ENCODE measurements at regions not wholly inside any gene's neighbourhood (a gene's known extent, or its start where the extent isn't known, plus 50 kb on each side); places are given as distances from the start of the nearest gene placed in this dataset.

DNA sequence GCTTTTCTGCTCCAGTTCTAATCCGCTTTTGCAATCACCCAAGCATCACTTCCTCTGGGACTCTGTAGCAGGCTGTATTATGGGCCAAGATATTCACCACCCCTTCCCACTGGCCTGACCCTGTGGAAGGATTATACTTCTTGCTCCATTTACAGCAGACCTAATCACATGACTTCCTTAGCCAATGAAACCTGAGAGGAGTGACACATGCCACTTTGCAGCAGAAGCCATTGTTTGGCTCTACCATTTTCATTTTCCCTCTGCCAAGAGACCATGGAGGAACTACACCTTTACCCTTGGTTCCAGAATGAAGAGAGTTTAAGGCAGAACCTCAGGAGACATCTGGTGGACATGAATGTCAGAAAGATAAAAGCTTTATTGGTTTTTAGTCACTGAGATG lies 134.9 kb upstream of the HSD17B12 start:
- H3K9me3 Mint-ChIP-seq: no peaks in the 10 kb centered on the region
- H3K27me3 Mint-ChIP-seq (ENCODE audit: low read depth): peaks cover 18% of the 10 kb centered on the region
- H3K36me3 Mint-ChIP-seq (ENCODE audit: low read depth): no peaks in the 10 kb centered on the region
- no peaks in the 10 kb centered on the region for H3K4me1 Mint-ChIP-seq (ENCODE audit: low read depth)
- no peak overlapping the region for H3K4me3 Mint-ChIP-seq
- no peak overlapping the region for H3K27ac Mint-ChIP-seq

DNA sequence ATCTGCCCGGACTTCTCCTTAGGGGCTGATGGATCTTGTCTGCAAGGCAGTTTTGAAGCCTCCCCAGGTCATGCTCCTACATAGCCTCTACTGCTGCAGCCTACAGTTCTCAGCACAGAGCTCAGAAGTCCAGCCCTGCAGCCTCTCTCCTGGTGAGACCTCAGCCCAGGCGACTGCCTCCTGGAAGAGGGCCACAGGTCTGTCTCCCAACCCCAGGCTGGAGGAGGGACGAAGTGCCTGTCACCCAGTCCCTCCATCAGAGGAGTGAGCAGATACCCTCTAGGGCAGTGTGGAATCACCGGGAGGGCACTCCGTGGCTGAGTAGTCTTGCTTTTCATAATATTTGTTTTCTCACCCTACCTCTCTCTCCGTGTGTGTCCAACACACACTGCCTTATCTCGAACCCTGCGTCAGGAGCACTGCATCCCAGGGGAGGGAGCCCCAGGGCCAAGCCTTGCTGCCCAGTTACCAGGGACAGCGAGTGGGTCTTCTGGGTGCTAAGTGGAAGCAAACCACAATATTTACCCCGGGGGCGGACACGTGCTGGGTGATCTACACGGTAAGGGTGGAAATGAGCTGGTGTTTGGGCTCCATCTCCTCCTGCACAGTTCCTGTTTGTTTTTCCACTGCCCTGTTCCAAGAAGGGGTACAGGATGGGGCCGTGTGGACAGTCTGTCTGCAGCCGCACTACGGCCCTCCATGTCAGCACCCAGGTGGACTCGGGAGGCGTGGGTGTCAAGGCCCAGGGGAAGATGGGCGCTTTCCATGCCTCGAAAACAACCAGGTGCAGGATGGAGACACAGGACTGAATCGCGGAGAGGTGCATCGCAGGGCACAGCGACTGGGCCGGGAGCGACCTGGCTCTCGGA lies 133.7 kb upstream of the HSD17B12 start:
- Mint-ChIP-seq H3K27me3 (ENCODE audit: low read depth) (peaks cover 24% of the 10 kb centered on the region), H3K36me3 (ENCODE audit: low read depth) (no peaks in the 10 kb centered on the region), H3K4me3 (no peak overlapping the region), H3K4me1 (ENCODE audit: low read depth) (no peaks in the 10 kb centered on the region), H3K9me3 (no peaks in the 10 kb centered on the region), H3K27ac (no peak overlapping the region)

DNA sequence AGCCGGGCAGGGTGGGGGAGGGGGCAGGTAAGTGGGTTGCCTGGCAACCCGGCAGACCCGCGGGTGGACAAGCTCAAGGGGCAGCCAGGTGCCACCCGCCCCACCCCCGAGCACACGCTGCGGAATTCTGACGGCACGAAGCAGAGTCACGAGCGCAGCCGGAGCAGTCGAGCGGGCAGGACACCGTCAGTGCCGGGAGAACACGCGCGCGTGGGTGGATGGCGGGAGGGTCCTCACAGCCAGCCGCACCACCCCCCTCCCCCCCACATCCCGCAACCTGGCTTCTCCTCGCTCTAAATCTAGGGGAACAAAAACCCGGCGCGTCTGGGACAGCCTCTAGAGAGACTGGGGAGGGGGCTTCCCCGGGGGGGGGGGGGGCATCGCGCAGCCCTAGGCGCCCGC lies 133.1 kb upstream of the HSD17B12 start:
- Mint-ChIP-seq H3K27ac (no peak overlapping the region), H3K4me1 (ENCODE audit: low read depth) (no peaks in the 10 kb centered on the region), H3K27me3 (ENCODE audit: low read depth) (peaks cover 24% of the 10 kb centered on the region), H3K36me3 (ENCODE audit: low read depth) (no peaks in the 10 kb centered on the region), H3K9me3 (no peaks in the 10 kb centered on the region), H3K4me3 (no peak overlapping the region)

DNA sequence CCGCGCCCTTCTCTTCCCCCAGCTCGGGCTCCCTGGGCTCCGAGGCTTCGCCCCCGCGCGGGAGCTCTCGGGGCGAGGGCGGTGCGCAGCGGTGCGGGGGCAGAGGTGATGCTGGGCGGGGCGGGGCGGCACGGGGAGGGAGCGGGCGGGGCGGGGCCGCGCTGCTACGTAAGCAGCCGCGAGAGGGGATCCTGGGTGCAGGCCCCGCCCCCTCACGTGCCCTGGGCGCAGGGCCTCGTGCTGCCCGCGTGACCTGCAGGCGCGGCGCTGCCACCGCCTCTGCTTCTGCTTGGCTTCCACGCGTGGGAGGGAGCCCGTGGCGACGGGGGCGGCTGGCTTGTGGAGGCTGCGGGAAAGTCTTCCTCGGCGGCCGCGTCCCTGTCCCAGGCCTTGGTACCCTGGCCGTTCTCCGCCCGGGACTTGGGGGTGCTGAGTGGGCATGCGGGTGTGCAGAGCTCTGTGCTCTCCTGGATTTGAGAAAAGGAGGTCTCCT lies 132.6 kb upstream of the HSD17B12 start:
- peaks cover 24% of the 10 kb centered on the region for H3K27me3 Mint-ChIP-seq (ENCODE audit: low read depth)
- no peaks in the 10 kb centered on the region for H3K9me3 Mint-ChIP-seq
- H3K4me1 Mint-ChIP-seq (ENCODE audit: low read depth): no peaks in the 10 kb centered on the region
- H3K4me3 Mint-ChIP-seq: no peak overlapping the region
- no peak overlapping the region for H3K27ac Mint-ChIP-seq
- H3K36me3 Mint-ChIP-seq (ENCODE audit: low read depth): no peaks in the 10 kb centered on the region

DNA sequence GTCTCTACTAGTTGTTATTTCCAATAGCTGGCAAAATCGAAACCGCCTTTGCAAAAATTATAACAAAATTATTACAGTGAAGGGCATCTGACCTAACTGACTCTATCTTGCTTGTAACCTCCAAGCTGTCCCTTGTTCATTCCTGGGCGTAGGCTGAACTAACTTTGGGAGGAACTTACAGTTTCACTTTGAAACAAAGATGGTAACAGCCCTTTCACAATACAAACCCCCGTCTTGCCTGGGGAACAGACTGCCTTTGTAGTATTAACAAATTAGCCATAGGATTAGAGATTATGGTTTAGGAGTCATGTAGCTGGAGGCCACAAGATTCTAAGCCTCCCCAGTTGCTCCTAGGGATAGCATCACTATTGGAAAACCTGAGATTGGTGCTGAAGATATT lies 131.6 kb upstream of the HSD17B12 start:
- H3K27ac Mint-ChIP-seq: no peak overlapping the region
- no peaks in the 10 kb centered on the region for H3K4me1 Mint-ChIP-seq (ENCODE audit: low read depth)
- H3K9me3 Mint-ChIP-seq: no peaks in the 10 kb centered on the region
- H3K36me3 Mint-ChIP-seq (ENCODE audit: low read depth): no peaks in the 10 kb centered on the region
- H3K27me3 Mint-ChIP-seq (ENCODE audit: low read depth): peaks cover 34% of the 10 kb centered on the region
- no peak overlapping the region for H3K4me3 Mint-ChIP-seq

DNA sequence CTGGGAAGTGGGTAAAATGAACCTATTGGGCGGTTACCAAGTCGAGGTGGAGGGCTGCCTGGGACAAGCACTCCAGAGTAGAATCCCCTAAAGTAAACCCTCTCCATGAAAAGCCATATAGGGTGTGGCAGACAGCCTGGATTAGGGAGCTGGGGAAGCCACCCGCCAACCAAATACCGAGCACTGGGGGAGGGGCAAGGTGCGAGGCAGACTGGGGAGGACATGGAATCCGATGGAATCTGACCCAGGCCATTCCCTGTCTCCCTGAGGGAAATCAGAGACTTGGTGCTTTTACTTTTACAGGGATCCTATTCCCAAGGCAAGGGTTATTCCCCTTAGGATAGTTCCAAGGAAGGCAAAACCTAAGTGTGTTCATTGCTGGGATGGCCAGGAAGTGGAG lies 130.9 kb upstream of the HSD17B12 start:
- H3K9me3 Mint-ChIP-seq: no peaks in the 10 kb centered on the region
- no peak overlapping the region for H3K27ac Mint-ChIP-seq
- peaks cover 41% of the 10 kb centered on the region for H3K27me3 Mint-ChIP-seq (ENCODE audit: low read depth)
- no peaks in the 10 kb centered on the region for H3K36me3 Mint-ChIP-seq (ENCODE audit: low read depth)
- H3K4me1 Mint-ChIP-seq (ENCODE audit: low read depth): no peaks in the 10 kb centered on the region
- no peak overlapping the region for H3K4me3 Mint-ChIP-seq

DNA sequence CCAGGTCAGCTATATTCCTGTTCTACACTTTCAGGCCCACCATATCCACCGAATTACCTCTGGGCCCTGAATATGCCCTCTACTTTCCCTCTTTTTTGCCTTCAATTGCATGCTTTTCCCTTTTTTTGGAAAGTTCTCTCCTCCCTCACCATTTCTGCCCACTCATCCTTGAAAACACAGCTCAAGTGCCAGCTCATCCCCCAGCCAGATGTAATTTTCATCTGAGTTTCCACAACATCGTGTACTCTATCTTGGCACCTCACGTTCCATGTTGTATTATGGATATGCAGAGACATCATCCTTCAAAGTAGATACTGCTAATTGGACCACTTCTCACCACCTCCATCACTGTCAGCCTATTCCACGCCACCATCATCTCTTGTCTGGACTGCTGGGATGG lies 129.8 kb upstream of the HSD17B12 start:
- Mint-ChIP-seq H3K36me3 (ENCODE audit: low read depth) (no peaks in the 10 kb centered on the region), H3K27ac (no peak overlapping the region), H3K27me3 (ENCODE audit: low read depth) (peaks cover 47% of the 10 kb centered on the region), H3K9me3 (no peaks in the 10 kb centered on the region), H3K4me1 (ENCODE audit: low read depth) (no peaks in the 10 kb centered on the region), H3K4me3 (no peak overlapping the region)

DNA sequence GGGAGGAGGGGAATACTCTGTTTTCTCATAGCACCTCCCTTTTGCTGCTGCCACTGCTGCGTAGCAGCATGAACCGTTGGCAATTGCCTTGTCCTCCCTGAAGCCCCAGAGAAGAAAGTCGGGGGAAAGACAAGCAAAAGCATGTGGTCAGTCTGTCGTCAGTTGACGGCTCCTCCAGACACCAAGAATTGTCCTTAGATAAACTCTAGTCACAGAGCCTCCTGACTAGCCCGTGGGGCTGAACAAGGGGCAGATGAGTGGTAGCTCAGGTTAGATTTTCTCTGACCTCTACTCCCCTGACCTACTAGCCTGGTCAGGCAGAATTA lies 126.4 kb upstream of the HSD17B12 start:
- no peaks in the 10 kb centered on the region for H3K36me3 Mint-ChIP-seq (ENCODE audit: low read depth)
- no peaks in the 10 kb centered on the region for H3K9me3 Mint-ChIP-seq
- H3K4me3 Mint-ChIP-seq: no peak overlapping the region
- peaks cover 66% of the 10 kb centered on the region for H3K27me3 Mint-ChIP-seq (ENCODE audit: low read depth)
- peaks cover 5% of the 10 kb centered on the region for H3K4me1 Mint-ChIP-seq (ENCODE audit: low read depth)
- no peak overlapping the region for H3K27ac Mint-ChIP-seq

DNA sequence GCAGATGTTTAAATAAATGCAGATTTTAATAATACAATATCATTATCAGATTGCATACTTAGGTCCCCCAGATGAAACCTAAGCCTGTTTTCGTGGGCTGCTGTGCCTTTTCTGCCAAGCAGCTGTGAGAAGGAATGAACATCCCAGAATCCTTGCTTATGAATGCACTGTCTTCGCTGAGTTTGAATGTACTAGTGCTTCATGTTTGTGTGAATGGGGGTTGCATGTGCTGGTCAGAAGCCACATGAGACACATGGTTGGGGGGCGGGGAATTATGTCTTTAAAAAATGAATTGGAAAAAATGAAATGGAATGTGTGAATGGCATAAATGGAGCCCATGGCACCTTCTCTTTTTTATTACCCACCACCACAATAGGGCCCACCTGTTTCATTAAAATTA lies 125.4 kb upstream of the HSD17B12 start:
- Mint-ChIP-seq H3K9me3 (no peaks in the 10 kb centered on the region), H3K4me1 (ENCODE audit: low read depth) (peaks cover 5% of the 10 kb centered on the region), H3K27me3 (ENCODE audit: low read depth) (peaks cover 71% of the 10 kb centered on the region), H3K4me3 (no peak overlapping the region), H3K36me3 (ENCODE audit: low read depth) (no peaks in the 10 kb centered on the region), H3K27ac (no peak overlapping the region)

DNA sequence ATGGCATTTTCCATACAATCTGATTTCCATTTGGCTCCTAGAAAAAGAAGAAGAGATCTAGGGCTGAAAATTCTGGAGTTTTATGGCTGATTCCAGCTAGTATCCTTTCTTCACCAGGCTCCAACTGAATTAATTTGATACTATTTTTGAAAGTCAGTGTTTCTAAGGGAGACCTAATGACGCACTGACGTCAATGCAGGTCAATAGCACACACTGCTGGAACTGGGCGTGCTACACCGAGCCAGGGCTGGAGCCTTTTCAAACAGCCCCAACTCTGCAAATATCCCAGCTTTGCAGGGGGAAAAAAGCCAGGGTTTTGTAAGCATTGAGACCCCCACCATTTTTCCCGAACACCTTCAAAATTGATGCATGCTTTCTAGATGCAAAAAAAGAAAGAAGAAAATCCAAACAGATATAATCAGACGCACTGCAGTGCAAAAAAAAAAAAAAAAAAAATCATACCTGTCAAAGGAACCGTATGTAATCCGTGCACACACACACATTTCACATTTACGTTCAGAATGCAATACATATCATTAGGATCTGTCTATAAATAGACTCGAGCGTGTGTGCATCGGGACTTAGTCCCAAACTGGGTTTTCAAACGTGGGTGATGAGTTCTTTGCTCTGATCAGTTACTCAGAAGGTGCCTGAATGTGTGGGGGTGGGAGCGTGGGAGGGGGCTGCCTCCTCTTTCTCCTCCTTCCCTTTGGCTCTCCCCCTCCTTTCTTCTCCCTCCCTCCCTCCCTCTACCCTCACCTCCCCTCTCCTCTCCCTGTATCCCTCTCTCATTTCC lies 124.5 kb upstream of the HSD17B12 start:
- no peak overlapping the region for H3K4me3 Mint-ChIP-seq
- H3K27me3 Mint-ChIP-seq (ENCODE audit: low read depth): peaks cover 72% of the 10 kb centered on the region
- no peaks in the 10 kb centered on the region for H3K36me3 Mint-ChIP-seq (ENCODE audit: low read depth)
- no peaks in the 10 kb centered on the region for H3K9me3 Mint-ChIP-seq
- no peak overlapping the region for H3K27ac Mint-ChIP-seq
- peaks cover 5% of the 10 kb centered on the region for H3K4me1 Mint-ChIP-seq (ENCODE audit: low read depth)

DNA sequence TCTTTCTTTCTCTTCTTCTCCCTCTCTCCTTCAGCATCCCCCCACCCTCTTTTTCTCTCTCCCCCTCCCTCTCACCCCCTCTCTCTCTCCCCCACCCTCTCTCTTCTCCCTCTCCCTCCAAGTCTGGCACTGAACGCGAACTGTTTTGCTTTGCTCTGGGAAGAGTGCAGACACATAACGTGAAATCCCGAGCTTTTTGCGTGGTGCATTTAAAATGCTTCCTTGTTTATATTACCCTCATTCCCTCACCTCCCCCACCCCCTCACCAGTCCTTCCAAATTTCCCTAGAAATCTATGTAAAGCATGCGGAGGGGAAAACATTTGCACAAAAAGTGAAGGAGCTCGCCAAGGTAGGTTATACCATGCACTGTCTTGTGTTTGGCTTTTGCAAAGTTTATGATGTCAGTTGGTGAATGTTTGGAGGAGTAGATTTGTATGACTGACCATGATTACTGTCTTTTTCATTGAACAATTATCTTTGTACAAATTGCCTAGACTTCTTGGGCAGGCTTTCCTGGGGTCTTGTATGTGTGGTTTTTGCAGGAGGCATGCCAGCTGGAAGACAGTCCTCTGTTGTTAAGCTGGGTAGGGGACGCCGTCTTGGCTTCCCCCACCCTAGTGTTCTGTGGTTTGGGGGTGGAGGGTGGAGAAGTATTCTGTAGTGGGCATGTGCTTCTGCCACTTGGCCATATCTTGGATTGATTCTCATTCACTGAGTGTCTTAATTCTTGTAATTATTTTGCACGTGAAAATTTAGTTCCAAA lies 123.7 kb upstream of the HSD17B12 start:
- Mint-ChIP-seq H3K4me3 (no peak overlapping the region), H3K36me3 (ENCODE audit: low read depth) (no peaks in the 10 kb centered on the region), H3K4me1 (ENCODE audit: low read depth) (peaks cover 5% of the 10 kb centered on the region), H3K27me3 (ENCODE audit: low read depth) (peaks cover 72% of the 10 kb centered on the region), H3K27ac (no peak overlapping the region), H3K9me3 (no peaks in the 10 kb centered on the region)

DNA sequence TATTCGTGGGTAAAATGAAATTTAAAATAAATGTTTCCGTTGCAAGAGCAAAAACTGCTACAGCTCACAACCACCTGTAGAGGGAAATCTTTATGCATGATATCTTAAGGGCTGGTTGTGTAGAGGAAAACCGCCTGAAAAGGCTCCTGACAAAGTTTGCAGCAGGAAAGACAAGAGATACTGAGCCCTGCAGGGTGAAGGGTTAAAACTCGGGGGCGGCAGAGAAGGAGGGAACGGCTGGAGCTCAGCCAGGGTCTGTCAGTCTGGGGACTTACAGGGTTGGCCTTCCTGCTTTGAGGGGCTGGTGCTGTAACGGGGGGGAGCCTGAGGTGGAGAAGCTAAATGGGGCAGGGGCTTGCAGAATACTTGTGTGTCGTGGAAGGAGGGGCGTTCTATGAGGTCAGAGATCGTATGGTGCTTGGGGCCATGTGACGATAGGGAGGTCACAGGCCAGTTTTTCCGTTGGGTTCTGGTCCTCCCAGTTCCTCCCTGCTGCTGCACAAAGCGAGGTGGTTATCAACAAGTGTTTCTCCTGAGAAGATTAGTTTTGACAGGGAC lies 122.9 kb upstream of the HSD17B12 start:
- H3K9me3 Mint-ChIP-seq: no peaks in the 10 kb centered on the region
- H3K4me3 Mint-ChIP-seq: no peak overlapping the region
- no peak overlapping the region for H3K27ac Mint-ChIP-seq
- peaks cover 5% of the 10 kb centered on the region for H3K4me1 Mint-ChIP-seq (ENCODE audit: low read depth)
- no peaks in the 10 kb centered on the region for H3K36me3 Mint-ChIP-seq (ENCODE audit: low read depth)
- peaks cover 72% of the 10 kb centered on the region for H3K27me3 Mint-ChIP-seq (ENCODE audit: low read depth)

DNA sequence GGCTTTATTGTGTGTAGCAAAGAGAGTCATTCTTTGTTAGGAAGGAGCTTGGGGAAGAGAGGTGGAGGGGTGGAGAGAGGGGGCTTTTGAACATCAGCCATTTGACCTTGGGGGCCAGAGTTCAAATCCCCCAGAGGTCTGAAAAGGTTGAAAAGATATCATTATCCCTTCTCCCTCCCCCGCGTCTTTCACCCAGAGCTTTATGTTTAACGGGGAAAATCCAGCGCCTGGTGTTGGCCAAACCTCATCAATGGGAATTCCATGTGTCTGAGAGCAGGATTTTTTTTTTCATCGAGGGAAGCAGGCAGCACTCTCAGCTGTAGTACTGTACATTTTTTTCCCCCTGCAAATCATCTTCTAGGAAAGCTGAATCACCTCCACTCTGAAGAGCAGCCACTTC lies 122.4 kb upstream of the HSD17B12 start:
- Mint-ChIP-seq H3K4me3 (no peak overlapping the region), H3K36me3 (ENCODE audit: low read depth) (no peaks in the 10 kb centered on the region), H3K9me3 (no peaks in the 10 kb centered on the region), H3K27ac (no peak overlapping the region), H3K27me3 (ENCODE audit: low read depth) (peaks cover 72% of the 10 kb centered on the region), H3K4me1 (ENCODE audit: low read depth) (peaks cover 5% of the 10 kb centered on the region)

DNA sequence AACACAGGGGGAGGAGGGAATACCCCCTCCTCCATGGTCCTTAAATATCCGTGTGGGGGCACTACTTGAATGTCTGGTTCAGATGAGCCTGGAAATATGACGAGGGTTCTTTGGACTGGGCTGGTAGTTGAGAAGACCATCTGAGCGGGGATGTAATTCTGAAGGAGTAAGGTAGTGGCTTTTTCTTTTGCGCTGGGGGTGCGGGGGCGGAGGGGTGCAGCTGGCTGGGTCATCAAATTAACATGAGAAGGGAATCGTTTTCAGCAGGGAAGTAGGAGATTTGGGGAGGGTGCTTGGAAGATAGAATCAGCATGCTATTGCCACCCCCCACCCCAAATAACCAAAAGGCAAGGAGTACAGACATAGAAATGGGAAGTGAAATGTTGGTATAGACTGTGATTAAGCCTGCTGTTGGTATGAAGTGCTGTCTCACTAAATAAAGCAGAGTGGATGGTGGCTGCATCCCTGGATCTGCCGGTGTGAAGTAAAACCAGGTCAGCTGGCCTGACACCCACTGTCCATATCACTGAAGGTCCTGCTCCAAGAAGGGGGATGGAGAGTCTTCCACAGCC lies 121.9 kb upstream of the HSD17B12 start:
- Mint-ChIP-seq H3K4me3 (no peak overlapping the region), H3K4me1 (ENCODE audit: low read depth) (peaks cover 5% of the 10 kb centered on the region), H3K9me3 (no peaks in the 10 kb centered on the region), H3K36me3 (ENCODE audit: low read depth) (no peaks in the 10 kb centered on the region), H3K27ac (no peak overlapping the region), H3K27me3 (ENCODE audit: low read depth) (peaks cover 71% of the 10 kb centered on the region)

Measured in T-helper 1 cell treated with Interleukin-12 subunit alpha and Interleukin-12 subunit beta and Interleukin-4 antibody, amounts not matched to agents 30 μg/mL and 1 μg/mL, for 36 hours (primary cell).